WTC11 (cell line): ENCODE measurements at regions not wholly inside any gene's neighbourhood (a gene's known extent, or its start where the extent isn't known, plus 50 kb on each side); places are given as distances from the start of the nearest gene placed in this dataset.
"Not testable (repeated sequence)": the region's sequence is repeated elsewhere in the genome, so short reads cannot be mapped to it uniquely, and the experiment has no call there.

ENCODE experiments used
- ATAC-seq: fragments of 200-7000 bp; cut with Tn5 transposase; 2 replicates; pipeline ENCODE4 v1.10.0; 2021; ENCODE audit warnings: mild to moderate bottlenecking, moderate library complexity
- CTCF ChIA-PET: fragments of 300-600 bp; sonication (Branson Sonifier 250); formaldehyde crosslinking; loops from one replicate; lab custom pipeline; 2021; ENCODE audit warnings: antibody characterized with exemption; lab: Charles Lee
- POLR2A ChIA-PET: fragments of 350-600 bp; sonication (Branson Sonifier 250); formaldehyde crosslinking; loops from one replicate; lab custom pipeline; 2021; ENCODE audit warnings: antibody characterized with exemption; lab: Charles Lee
- DNase-seq: peaks from one replicate; pipeline ENCODE4 v3.0.0; 2021; ENCODE audit warnings: low spot score
- H3K27ac Mint-ChIP-seq: 2 replicates; pipeline ENCODE4 v1.8.0; 2021; ENCODE audit warnings: mixed read lengths
- H3K27me3 Mint-ChIP-seq: 2 replicates; pipeline ENCODE4 v1.8.0; 2021; ENCODE audit warnings: low read depth, mild to moderate bottlenecking, moderate library complexity, mixed read lengths
- H3K36me3 Mint-ChIP-seq: 2 replicates; pipeline ENCODE4 v1.8.0; 2021; ENCODE audit warnings: mixed read lengths
- H3K4me1 Mint-ChIP-seq: 2 replicates; pipeline ENCODE4 v1.8.0; 2022; ENCODE audit warnings: mixed read lengths
- H3K4me3 Mint-ChIP-seq: 2 replicates; pipeline ENCODE4 v1.8.0; 2021; ENCODE audit warnings: mild to moderate bottlenecking, moderate library complexity, mixed read lengths
- H3K9me3 Mint-ChIP-seq: 2 replicates; pipeline ENCODE4 v1.8.0; 2021; ENCODE audit warnings: mixed read lengths
- ELF4 ChIP-seq: sonication (generic); formaldehyde crosslinking; IDR thresholded peaks from 2 replicates; pipeline ENCODE4 v1.8.1; 2022; ENCODE audit warnings: low read depth, mild to moderate bottlenecking, moderate library complexity, missing genetic modification reagents
- GTF2I ChIP-seq: fragments of 250-450 bp; sonication (Bioruptor Pico); conservative IDR thresholded peaks from 2 replicates; pipeline ENCODE4 v1.4.0; 2021; ENCODE audit warnings: mild to moderate bottlenecking
- HMGA2 ChIP-seq: fragments of 250-450 bp; sonication (Bioruptor Pico); IDR thresholded peaks from 2 replicates; pipeline ENCODE4 v1.4.0; 2021; ENCODE audit warnings: mild to moderate bottlenecking, moderate library complexity
- MYBL2 ChIP-seq: sonication (generic); formaldehyde crosslinking; IDR thresholded peaks from 2 replicates; pipeline ENCODE4 v1.8.1; 2023; ENCODE audit warnings: mild to moderate bottlenecking, moderate library complexity, missing genetic modification reagents
- NFYB ChIP-seq: sonication (generic); formaldehyde crosslinking; conservative IDR thresholded peaks from 2 replicates; pipeline ENCODE4 v1.8.0; 2022; ENCODE audit warnings: low read depth, missing genetic modification reagents
- ZBTB21 ChIP-seq: sonication (generic); formaldehyde crosslinking; IDR thresholded peaks from 2 replicates; pipeline ENCODE4 v1.8.1; 2023; ENCODE audit warnings: mild to moderate bottlenecking, missing genetic modification reagents, borderline replicate concordance
- ZNF232 ChIP-seq: sonication (generic); formaldehyde crosslinking; IDR thresholded peaks from 2 replicates; pipeline ENCODE4 v1.8.0; 2022; ENCODE audit warnings: mild to moderate bottlenecking, missing genetic modification reagents
- ZNF396 ChIP-seq: fragments of 250-450 bp; sonication (Bioruptor Pico); IDR thresholded peaks from 2 replicates; pipeline ENCODE4 v1.8.0; 2021; ENCODE audit warnings: mild to moderate bottlenecking, moderate library complexity, borderline replicate concordance
- TF ChIP-seq, protein P1 (sequence below): sonication (generic); formaldehyde crosslinking; IDR thresholded peaks from 2 replicates; pipeline ENCODE4 v1.8.1; 2022; ENCODE audit warnings: mild to moderate bottlenecking, moderate library complexity, missing genetic modification reagents
- TF ChIP-seq, protein P2 (sequence below): sonication (generic); formaldehyde crosslinking; IDR thresholded peaks from 2 replicates; pipeline ENCODE4 v1.8.0; 2022; ENCODE audit warnings: mild to moderate bottlenecking, missing genetic modification reagents
- TF ChIP-seq, protein P3 (sequence below): fragments of 200-600 bp; IDR thresholded peaks from 2 replicates; pipeline ENCODE4 v1.8.0; 2022; ENCODE audit warnings: antibody characterized with exemption
- TF ChIP-seq, protein P4 (sequence below): sonication (generic); formaldehyde crosslinking; IDR thresholded peaks from 2 replicates; pipeline ENCODE4 v1.8.1; 2023; ENCODE audit warnings: mild to moderate bottlenecking, moderate library complexity, missing genetic modification reagents

DNA sequence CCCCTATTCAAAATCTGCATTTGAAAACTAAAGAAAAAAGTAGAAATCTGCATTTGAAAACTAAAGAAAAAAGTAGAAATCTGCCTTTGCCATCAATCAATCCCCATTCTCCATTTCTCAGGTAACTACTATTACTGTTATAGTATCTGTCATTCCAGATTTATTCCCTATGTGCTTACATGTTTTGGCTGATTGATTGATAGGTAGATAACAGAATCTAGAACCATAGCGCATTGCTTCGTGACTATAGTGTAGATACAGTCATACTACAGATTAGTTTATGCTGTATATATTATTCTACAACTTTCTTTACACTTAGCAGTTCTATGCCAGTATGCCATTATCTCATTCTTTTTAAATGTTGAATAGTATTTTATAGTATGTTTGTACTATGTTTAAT, 163.0 kb downstream of the SIM1 start (continued):
- TF ChIP-seq, protein P1, sequence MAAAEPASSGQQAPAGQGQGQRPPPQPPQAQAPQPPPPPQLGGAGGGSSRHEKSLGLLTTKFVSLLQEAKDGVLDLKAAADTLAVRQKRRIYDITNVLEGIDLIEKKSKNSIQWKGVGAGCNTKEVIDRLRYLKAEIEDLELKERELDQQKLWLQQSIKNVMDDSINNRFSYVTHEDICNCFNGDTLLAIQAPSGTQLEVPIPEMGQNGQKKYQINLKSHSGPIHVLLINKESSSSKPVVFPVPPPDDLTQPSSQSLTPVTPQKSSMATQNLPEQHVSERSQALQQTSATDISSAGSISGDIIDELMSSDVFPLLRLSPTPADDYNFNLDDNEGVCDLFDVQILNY (CRISPR knock-in tag), result no peak
- no peak for TF ChIP-seq MYBL2 (CRISPR knock-in tag)
- TF ChIP-seq ZNF232 (CRISPR knock-in tag), result no peak
- TF ChIP-seq, protein P2, sequence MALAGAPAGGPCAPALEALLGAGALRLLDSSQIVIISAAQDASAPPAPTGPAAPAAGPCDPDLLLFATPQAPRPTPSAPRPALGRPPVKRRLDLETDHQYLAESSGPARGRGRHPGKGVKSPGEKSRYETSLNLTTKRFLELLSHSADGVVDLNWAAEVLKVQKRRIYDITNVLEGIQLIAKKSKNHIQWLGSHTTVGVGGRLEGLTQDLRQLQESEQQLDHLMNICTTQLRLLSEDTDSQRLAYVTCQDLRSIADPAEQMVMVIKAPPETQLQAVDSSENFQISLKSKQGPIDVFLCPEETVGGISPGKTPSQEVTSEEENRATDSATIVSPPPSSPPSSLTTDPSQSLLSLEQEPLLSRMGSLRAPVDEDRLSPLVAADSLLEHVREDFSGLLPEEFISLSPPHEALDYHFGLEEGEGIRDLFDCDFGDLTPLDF (CRISPR knock-in tag), result no peak
- no peak for TF ChIP-seq ELF4 (CRISPR knock-in tag)
- TF ChIP-seq, protein P3, sequence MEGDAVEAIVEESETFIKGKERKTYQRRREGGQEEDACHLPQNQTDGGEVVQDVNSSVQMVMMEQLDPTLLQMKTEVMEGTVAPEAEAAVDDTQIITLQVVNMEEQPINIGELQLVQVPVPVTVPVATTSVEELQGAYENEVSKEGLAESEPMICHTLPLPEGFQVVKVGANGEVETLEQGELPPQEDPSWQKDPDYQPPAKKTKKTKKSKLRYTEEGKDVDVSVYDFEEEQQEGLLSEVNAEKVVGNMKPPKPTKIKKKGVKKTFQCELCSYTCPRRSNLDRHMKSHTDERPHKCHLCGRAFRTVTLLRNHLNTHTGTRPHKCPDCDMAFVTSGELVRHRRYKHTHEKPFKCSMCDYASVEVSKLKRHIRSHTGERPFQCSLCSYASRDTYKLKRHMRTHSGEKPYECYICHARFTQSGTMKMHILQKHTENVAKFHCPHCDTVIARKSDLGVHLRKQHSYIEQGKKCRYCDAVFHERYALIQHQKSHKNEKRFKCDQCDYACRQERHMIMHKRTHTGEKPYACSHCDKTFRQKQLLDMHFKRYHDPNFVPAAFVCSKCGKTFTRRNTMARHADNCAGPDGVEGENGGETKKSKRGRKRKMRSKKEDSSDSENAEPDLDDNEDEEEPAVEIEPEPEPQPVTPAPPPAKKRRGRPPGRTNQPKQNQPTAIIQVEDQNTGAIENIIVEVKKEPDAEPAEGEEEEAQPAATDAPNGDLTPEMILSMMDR, result no peak

DNA sequence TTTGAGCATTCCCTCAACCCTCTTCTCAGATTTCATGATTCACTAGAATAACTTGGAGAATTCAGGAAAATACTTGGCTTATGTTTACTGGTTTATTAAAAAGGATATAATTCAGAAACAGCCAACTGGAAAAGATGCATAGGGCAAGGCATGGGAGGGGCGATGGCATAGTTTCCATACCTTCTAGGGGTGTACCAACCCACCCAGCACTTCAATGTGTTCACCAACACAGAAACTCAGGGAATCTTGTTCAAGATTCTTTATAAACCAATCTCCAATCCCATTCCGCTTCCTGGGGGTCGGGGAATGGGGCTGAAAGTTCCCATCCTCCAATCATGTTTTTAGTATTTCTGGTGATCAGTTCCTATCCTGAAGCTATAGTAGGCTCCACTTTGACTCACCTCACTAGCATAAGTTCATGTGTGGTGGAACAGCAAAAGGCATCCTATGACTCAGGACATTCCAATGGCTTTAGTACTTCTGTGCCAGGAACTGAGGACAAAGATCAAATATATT, 164.4 kb downstream of the SIM1 start:
- ATAC-seq (no peak), DNase-seq (no peak)
- H3K36me3 Mint-ChIP-seq, result no peaks in the 10 kb centered on the region
- TF ChIP-seq ZBTB21 (CRISPR knock-in tag) (no peak), ZNF396 (CRISPR knock-in tag) (no peak)
- peaks cover 19% of the 10 kb centered on the region for H3K4me1 Mint-ChIP-seq
- no peak overlapping the region for H3K27ac Mint-ChIP-seq
- H3K9me3 Mint-ChIP-seq, result no peaks in the 10 kb centered on the region
- H3K4me3 Mint-ChIP-seq, result no peak overlapping the region
- ChIA-PET POLR2A (no interaction called here), CTCF (no interaction called here)
- no peaks in the 10 kb centered on the region for H3K27me3 Mint-ChIP-seq

DNA sequence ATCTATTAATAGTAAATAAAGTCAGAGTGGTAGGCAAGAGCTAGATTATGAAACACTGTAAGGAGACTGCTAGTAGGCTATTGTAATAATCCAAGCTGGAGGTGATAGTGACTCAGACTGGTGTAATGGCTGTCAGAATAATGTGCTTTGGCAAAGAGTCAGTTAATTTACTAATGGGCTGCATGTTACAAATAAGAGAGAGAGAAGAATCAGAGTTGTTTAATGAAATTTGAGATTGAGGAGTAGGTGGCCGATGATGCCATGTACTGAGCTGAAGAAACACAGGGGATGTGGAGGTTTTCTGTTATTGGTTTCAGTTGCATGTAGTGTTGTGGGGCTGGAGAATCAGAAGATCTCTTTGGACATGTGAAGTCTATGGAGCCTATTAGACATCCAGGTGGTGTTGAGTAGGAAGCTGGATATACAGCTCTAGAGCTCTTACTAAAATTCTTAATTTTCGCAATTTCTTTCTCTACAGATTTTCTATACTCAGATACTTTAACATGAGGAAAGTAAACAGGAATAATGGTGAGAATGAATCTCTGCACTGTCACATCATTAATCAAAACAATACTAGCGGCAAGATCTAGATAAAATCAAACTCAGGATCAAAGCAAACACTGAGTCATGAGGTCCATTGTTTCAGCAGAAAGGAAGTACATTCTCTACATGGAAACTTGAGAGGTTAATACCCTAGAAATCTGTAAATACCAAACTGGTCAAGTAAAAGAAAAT, 167.7 kb downstream of the SIM1 start:
- no peak for TF ChIP-seq HMGA2
- TF ChIP-seq, protein P4, sequence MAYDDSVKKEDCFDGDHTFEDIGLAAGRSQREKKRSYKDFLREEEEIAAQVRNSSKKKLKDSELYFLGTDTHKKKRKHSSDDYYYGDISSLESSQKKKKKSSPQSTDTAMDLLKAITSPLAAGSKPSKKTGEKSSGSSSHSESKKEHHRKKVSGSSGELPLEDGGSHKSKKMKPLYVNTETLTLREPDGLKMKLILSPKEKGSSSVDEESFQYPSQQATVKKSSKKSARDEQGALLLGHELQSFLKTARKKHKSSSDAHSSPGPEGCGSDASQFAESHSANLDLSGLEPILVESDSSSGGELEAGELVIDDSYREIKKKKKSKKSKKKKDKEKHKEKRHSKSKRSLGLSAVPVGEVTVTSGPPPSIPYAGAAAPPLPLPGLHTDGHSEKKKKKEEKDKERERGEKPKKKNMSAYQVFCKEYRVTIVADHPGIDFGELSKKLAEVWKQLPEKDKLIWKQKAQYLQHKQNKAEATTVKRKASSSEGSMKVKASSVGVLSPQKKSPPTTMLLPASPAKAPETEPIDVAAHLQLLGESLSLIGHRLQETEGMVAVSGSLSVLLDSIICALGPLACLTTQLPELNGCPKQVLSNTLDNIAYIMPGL (CRISPR knock-in tag), result no peak
- no peak for TF ChIP-seq GTF2I
- no peak for TF ChIP-seq NFYB
- TF ChIP-seq MYBL2 (CRISPR knock-in tag), result no peak
- Mint-ChIP-seq H3K27ac (no peak overlapping the region), H3K4me3 (no peak overlapping the region), H3K27me3 (no peaks in the 10 kb centered on the region), H3K4me1 (peaks cover 11% of the 10 kb centered on the region), H3K36me3 (no peaks in the 10 kb centered on the region), H3K9me3 (no peaks in the 10 kb centered on the region)
- no peak for ATAC-seq
- ChIA-PET CTCF (interaction anchor here (1.5 kb wide), 1 partner anchor 164 kb away, joined by 4 read pairs; no protein-coding TSS in a partner anchor), POLR2A (no interaction called here)
- DNase-seq, result no peak

DNA sequence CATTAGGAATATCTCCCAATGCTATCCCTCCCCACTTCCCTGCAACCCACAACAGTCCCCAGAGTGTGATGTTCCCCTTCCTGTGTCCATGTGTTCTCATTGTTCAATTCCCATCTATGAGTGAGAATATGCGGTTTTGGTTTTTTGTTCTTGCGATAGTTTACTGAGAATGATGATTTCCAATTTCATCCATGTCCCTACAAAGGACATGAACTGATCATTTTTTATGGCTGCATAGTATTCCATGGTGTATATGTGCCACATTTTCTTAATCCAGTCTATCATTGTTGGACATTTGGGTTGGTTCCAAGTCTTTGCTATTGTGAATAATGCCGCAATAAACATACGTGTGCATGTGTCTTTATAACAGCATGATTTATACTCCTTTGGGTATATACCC, 169.5 kb downstream of the SIM1 start:
- H3K27me3 Mint-ChIP-seq, H3K4me1 Mint-ChIP-seq, DNase-seq, H3K9me3 Mint-ChIP-seq, H3K4me3 Mint-ChIP-seq, H3K36me3 Mint-ChIP-seq, ATAC-seq, POLR2A ChIA-PET, H3K27ac Mint-ChIP-seq, CTCF ChIA-PET: not testable (repeated sequence)
